ENCODE measurements at regions not wholly inside any gene's neighbourhood (a gene's known extent, or its start where the extent isn't known, plus 50 kb on each side); places are given as distances from the start of the nearest gene placed in this dataset.
"Not testable (repeated sequence)": the region's sequence is repeated elsewhere in the genome, so short reads cannot be mapped to it uniquely, and the experiment has no call there.

- H3K27me3 ChIP-seq (ENCODE audit: insufficient read depth, low read depth, severe bottlenecking): peaks cover 73% of the 10 kb centered on the region
- H3K4me3 ChIP-seq (ENCODE audit: low read depth, low read length): no peak overlapping the region
- H3K27ac ChIP-seq: no peak overlapping the region
- no peaks in the 10 kb centered on the region for H3K36me3 ChIP-seq
- no peak for DNase-seq
- TF ChIP-seq CTCF (IDR thresholded peaks at IDR 0.05; ENCODE audit: low read depth, low read length): no peak
- H3K9me3 ChIP-seq (ENCODE audit: severe bottlenecking): no peaks in the 10 kb centered on the region
These were observed 194.3 kb upstream of the RBM19 start for GRCh38 chr12:114160445-114160844.

GRCh38 chr12:114152890-114153289, 186.8 kb upstream of the RBM19 start:
- no peaks in the 10 kb centered on the region for H3K36me3 ChIP-seq
- H3K4me3 ChIP-seq (ENCODE audit: low read depth, low read length): no peak overlapping the region
- H3K27ac ChIP-seq: no peak overlapping the region
- no peak for DNase-seq
- no peaks in the 10 kb centered on the region for H3K9me3 ChIP-seq (ENCODE audit: severe bottlenecking)
- TF ChIP-seq CTCF (IDR thresholded peaks at IDR 0.05; ENCODE audit: low read depth, low read length): no peak
- peaks cover 36% of the 10 kb centered on the region for H3K27me3 ChIP-seq (ENCODE audit: insufficient read depth, low read depth, severe bottlenecking)

- H3K27me3 ChIP-seq (ENCODE audit: insufficient read depth, low read depth, severe bottlenecking): peaks cover 33% of the 10 kb centered on the region
- no peaks in the 10 kb centered on the region for H3K36me3 ChIP-seq
- TF ChIP-seq CTCF (IDR thresholded peaks at IDR 0.05; ENCODE audit: low read depth, low read length): no peak
- H3K27ac ChIP-seq: no peak overlapping the region
- DNase-seq: no peak
- no peaks in the 10 kb centered on the region for H3K9me3 ChIP-seq (ENCODE audit: severe bottlenecking)
- H3K4me3 ChIP-seq (ENCODE audit: low read depth, low read length): no peak overlapping the region
These were observed 185.9 kb upstream of the RBM19 start for GRCh38 chr12:114152066-114152465.

GRCh38 chr12:114150584-114150983, 184.5 kb upstream of the RBM19 start:
- H3K36me3 ChIP-seq; H3K9me3 ChIP-seq (ENCODE audit: severe bottlenecking); DNase-seq; H3K27ac ChIP-seq; H3K4me3 ChIP-seq (ENCODE audit: low read depth, low read length): not testable (repeated sequence)
- peaks cover 33% of the 10 kb centered on the region for H3K27me3 ChIP-seq (ENCODE audit: insufficient read depth, low read depth, severe bottlenecking)

GRCh38 chr12:114141921-114142564, 175.9 kb upstream of the RBM19 start:
- no peak for TF ChIP-seq CTCF (IDR thresholded peaks at IDR 0.05; ENCODE audit: low read depth, low read length)
- no peak overlapping the region for H3K4me3 ChIP-seq (ENCODE audit: low read depth, low read length)
- no peak overlapping the region for H3K27ac ChIP-seq
- DNase-seq: peak; percentile 5
- H3K9me3 ChIP-seq (ENCODE audit: severe bottlenecking): no peaks in the 10 kb centered on the region
- no peaks in the 10 kb centered on the region for H3K36me3 ChIP-seq
- H3K27me3 ChIP-seq (ENCODE audit: insufficient read depth, low read depth, severe bottlenecking): peaks cover 31% of the 10 kb centered on the region

GRCh38 chr12:114140576-114140975, 174.5 kb upstream of the RBM19 start:
- Histone ChIP-seq H3K36me3 (no peaks in the 10 kb centered on the region), H3K9me3 (ENCODE audit: severe bottlenecking) (no peaks in the 10 kb centered on the region), H3K4me3 (ENCODE audit: low read depth, low read length) (no peak overlapping the region), H3K27ac (no peak overlapping the region), H3K27me3 (ENCODE audit: insufficient read depth, low read depth, severe bottlenecking) (peaks cover 37% of the 10 kb centered on the region)
- no peak for DNase-seq
- TF ChIP-seq CTCF (IDR thresholded peaks at IDR 0.05; ENCODE audit: low read depth, low read length): no peak

All from WERI-Rb-1 (cell line).